Stimulated activated CD8-positive, alpha-beta memory T cell treated with anti-CD3 and anti-CD28 coated beads, Interleukin-12 subunit alpha, Interleukin-12 subunit beta, amount 100 ng/mL, for 4 hours (primary cell): ENCODE measurements at regions not wholly inside any gene's neighbourhood (a gene's known extent, or its start where the extent isn't known, plus 50 kb on each side); places are given as distances from the start of the nearest gene placed in this dataset.
A peak's percentile ranks its signal among the peaks of the same experiment; 100 is the strongest.
"Not testable (repeated sequence)": the region's sequence is repeated elsewhere in the genome, so short reads cannot be mapped to it uniquely, and the experiment has no call there.

Experiments used
- DNase-seq: peaks from one replicate; pipeline ENCODE4 v3.0.0-alpha.2; 2020; ENCODE audit warnings: low read depth

DNA sequence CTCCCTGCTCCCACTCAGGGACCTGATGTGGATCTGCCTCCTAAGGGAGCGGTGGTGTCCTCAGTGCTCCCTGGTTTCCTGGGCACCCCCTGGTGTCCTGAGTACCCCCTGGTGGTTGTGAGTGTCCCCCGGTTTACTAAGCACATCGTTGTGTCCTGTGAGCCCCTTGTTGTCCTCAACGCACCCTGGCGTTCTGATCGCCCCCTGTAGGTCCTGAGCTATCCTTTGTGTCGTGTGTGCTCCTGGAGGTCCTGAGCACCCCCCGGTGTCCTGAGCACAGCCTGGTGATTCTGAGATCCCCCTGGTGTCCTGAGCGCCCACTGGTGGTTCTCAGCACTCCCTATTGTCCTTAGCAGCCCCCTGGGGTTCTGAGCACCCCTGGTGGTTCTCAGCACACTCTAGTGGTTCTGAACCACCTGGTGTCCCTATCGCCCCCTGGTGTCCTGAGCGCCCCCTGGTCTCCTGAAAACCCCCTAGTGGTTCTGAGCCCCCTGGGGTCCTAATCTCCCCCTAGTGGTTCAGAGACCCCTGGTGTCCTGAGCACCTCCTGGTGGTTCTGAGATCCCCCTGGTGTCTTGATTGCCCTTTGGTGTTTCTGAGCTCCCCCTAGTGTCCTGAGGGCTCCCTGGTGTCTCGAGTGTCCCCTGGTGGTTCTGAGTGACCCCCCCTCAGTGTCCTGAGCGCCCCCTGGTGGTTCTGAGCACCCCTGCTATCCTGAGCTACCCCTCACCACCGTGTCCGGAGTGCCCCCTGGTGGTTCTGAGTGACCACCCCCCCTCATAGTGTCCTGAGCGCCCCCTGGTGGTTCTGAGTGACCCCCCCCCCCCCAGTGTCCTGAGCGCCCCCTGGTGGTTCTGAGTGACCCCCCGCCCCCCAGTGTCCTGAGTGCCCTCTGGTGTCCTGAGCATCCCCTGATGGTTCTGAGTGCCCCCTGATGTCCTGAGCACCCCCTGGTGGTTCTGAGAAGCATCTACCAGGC, 615.1 kb downstream of the TMEM121 start:
- DNase-seq, result no peak

- not testable (repeated sequence) for DNase-seq
These were observed 619.3 kb downstream of the TMEM121 start for GRCh38 chr14:106145731-106146130.

DNA sequence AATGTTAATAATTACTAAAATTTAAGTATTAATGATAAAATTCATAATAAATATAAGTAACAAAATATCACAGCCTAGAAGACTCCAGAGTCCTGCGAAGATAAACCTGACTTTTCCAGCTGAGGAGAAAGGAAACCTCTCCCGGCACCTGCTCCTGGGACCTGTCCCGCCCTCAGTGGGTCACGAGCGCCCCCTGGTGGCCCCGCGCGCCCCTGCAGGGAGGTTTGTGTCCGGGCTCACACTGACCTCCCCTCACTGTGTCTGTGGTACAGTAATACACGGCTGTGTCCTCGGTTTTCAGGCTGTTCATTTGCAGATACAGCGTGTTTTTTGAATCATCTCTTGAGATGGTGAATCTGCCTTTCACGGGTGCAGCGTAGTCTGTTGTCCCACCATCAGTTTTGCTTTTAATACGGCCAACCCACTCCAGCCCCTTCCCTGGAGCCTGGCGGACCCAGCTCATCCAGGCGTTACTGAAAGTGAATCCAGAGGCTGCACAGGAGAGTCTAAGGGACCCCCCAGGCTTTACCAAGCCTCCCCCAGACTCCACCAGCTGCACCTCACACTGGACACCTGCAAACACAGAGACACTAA, 627.1 kb downstream of the TMEM121 start:
- peak; percentile 62 for DNase-seq

DNA sequence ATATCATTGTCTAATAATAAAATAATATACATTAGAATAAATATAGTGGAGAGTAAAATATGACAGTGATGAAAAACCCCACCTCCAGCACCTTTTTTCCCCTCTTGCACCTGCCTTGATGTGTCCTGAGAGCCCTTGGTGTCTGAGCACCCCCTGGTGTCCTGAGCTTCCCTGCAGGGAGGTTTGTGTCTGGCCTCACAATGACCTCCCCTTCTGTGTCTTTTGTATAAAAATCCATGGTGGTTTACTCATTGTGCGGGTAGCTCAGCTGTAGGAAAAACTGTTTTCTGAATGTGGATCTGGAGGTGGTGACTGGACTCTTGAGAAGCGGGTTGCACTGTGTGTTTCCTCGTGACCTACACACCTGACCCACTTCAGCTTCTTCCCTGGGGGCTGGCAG, 636.9 kb downstream of the TMEM121 start:
- no peak for DNase-seq

DNA sequence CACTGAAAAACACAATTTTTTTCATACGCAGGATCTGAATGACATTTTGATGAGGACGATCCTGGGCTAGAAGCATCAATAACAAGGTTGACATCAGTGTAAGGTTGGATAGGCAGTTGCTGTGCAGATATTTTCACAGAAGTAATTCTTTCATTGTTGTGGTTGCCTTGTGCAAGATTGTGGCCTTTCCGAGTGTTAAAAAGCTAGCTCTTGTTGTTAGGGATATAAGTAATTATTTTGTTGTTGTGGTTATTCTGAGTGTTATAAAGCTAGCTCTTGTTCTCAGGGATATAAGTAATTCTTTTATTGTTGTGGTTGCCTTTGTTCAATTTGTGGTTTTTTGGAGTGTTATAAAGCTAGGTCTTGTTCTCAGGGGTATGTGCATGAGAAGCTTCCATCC, 637.4 kb downstream of the TMEM121 start:
- DNase-seq, result not testable (repeated sequence)

- DNase-seq, result no peak
These were observed 639.8 kb downstream of the TMEM121 start for GRCh38 chr14:106166232-106166631.

- DNase-seq, result no peak
These were observed 640.3 kb downstream of the TMEM121 start for GRCh38 chr14:106166650-106167204.

- DNase-seq, result not testable (repeated sequence)
These were observed 643.8 kb downstream of the TMEM121 start for GRCh38 chr14:106170163-106170658.

DNA sequence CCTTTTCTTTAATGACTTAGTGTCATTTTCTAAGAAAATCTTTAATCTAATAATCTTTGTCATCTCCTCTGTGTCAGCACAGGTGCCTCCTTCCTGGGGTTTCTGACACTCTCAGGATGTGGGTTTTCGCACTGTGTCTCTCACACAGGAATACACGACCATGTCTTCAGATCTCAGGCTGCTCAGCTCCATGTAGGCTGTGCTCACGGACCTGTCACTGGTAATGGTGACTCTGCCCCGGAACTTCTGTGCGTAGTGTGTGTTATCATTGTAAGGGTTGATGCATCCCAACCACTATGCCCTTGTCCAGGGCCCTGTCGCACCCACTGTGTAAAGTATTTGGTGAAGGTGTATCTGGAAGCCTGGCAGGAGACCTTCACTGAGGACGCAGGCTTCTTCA, 647.8 kb downstream of the TMEM121 start:
- DNase-seq, result peak; percentile 28

DNA sequence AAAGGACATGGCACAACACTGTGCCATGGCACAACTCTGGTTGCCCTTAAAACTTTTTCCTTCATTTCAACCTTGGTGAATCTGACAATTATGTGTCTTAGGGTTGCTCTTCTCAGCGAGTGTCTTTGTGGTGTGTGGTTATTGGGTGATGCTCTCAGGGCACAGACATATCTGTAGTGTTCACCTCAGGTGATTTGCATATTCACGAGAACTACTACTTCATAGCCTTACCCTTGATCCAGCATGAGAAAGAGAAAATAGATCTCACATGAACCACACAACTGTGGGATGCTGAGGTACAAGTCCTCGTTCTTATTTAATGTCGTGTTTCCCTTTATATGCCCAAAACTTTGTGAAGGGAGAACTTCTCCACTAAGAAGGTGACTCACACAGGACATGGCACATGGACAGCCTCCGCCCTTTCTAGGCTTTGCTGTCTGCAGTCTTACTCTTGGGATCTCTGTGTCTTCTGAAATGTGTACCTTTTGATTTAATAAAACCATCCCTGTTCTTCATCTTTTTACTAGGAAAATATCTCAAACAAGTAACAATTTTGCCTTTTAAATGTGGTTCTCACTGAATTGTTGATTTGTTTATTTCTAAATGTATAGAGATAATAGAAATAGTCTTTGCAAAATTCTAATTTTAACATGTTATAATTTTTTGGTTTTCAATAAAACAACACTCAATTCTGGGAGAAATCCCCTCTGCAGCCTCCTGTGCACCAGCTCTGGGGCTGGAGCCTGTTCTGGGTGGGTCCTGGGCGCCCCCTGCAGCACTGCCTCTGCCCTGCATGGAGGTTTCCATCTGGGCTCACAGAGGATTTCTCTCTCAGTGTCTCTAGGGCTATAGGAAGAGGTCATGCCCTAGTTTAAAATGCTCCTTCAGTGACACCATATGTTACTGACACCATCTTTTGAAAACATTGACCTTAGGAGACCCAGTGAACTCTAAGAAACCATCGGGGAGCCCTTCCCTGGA, 651.2 kb downstream of the TMEM121 start:
- not testable (repeated sequence) for DNase-seq

DNA sequence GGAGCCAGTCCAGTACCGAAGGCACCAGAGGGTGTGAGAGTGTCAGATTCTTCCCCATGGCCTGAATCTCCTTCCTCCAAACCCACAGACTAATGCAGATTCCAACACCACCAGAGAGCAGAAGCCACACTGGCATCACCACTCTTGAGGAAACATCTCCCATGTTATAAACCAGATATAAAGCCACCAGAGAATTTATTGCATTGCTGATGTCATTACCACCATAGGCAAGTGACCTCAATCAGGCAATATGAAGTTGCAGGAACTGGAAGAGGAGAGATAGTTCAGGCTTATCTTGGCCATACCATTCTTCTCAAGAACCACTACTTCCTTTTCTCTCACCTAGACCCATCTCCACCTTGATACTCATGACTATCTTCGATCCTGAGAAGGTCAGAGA, 653.4 kb downstream of the TMEM121 start:
- DNase-seq, result no peak

DNA sequence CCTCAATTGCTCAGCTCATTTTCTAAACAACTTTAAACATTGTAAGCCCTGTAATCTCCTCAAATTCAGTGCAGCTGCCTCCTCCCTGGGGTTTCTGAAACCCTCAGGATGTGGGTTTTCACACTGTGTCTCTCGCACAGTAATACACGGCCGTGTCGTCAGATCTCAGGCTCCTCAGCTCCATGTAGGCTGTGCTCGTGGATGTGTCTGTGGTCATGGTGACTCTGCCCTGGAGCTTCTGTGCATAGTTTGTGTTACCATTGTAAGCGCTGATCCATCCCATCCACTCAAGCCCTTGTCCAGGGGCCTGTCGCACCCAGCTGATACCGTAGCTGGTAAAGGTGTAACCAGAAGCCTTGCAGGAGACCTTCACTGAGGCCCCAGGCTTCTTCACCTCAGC, 658.4 kb downstream of the TMEM121 start:
- peak; percentile 29 for DNase-seq

- DNase-seq, result not testable (repeated sequence)
These were observed 658.9 kb downstream of the TMEM121 start for GRCh38 chr14:106185174-106185836.

GRCh38 chr14:106185837-106186233, 659.5 kb downstream of the TMEM121 start:
- peak; percentile 31 for DNase-seq

DNA sequence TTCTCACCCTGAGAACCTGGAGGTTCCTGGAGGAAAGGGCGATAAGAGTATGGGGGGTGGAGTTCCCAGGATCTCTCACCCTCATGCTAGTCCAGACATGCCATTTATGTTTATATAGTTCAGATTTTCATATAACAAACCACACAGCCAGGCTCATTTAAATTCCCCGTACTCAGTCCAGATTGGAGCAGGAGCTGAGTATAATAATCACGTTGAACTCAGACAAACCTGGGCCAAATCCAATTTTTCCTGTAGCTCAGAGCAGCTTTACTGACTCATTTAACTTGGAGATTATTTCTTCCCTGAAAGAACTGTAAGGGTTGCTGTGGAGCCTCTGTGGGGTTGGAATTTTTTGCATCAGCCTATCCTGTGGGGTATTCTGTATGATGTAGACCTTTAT, 660.8 kb downstream of the TMEM121 start:
- DNase-seq, result no peak

DNA sequence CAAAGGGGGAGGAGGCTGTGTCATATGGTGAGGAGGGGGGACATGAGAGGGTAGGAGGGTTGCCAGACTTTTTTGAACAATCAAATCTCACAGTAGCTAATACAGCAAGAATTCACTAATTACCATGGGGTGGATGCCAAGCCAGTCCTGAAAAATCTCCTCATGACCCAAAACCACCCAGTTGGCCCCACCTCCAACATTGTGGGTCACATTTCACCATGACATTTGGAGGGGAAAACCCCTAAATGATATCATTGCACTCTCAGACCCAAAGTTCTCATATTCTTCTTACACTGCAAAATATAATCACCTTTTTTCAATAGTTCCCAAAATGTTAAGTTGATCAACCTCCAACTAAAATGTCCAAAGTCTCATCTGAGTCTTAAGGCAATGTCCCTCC, 666.3 kb downstream of the TMEM121 start:
- not testable (repeated sequence) for DNase-seq

DNA sequence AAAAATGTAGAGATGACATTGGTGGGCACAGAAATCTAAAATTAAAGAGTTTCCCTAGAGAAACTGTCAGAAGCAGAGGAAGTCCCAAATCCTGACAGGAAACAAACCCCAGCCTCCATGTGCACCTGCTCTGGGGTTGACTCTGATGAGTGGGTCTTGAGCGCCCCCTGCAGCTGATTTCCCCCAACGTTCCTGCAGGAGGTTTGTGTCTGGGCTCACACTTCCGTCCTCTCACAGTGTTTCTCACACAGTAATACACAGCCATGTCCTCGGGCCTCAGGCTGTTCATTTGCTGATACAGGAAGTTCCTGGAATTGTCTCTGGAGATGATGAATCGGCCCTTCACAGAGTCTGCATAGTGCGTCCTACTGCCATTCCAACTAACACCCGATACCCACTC, 670.1 kb downstream of the TMEM121 start:
- peak; percentile 22 for DNase-seq

GRCh38 chr14:106197264-106197663, 670.9 kb downstream of the TMEM121 start:
- DNase-seq, result not testable (repeated sequence)

DNA sequence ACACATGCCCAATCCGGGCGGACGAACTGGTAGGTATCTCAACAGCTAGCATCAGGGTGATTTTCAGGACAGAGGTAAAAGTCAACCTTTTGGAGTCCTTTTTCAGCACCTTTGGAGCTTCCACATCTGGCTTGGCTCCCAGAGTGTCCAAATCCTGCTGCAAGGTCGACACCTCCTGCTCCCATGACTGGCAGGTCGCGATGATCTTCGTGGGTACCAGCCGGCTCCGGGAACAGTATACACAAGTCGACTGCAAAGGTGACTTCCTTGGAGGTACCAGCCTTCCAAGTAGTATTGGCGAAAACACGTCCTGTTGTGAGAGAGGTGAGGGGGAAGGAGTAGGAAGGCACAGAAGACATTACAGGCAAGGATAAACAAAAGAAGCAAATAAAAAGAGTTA, 672.7 kb downstream of the TMEM121 start:
- no peak for DNase-seq

GRCh38 chr14:106200541-106201315, 674.3 kb downstream of the TMEM121 start:
- no peak for DNase-seq
